Rectal smooth muscle tissue (tissue), 1 donor: ENCODE measurements at regions not wholly inside any gene's neighbourhood (a gene's known extent, or its start where the extent isn't known, plus 50 kb on each side); places are given as distances from the start of the nearest gene placed in this dataset.

Experiments used
- H3K27ac ChIP-seq: one replicate; pipeline ENCODE4 v1.7.0; 2013; ENCODE audit warnings: low read depth, low read length, inconsistent platforms
- H3K27me3 ChIP-seq: one replicate; pipeline ENCODE4 v1.7.0; 2013; ENCODE audit warnings: low read length; ENCODE audit not compliant: control insufficient read depth, insufficient read depth
- H3K36me3 ChIP-seq: one replicate; pipeline ENCODE4 v1.7.0; 2013; ENCODE audit warnings: low read length; ENCODE audit not compliant: control insufficient read depth, insufficient read depth
- H3K4me1 ChIP-seq: one replicate; pipeline ENCODE4 v1.7.0; 2013; ENCODE audit warnings: low read length; ENCODE audit not compliant: control insufficient read depth, insufficient read depth
- H3K4me3 ChIP-seq: one replicate; pipeline ENCODE4 v1.7.0; 2013; ENCODE audit warnings: low read length
- H3K9ac ChIP-seq: one replicate; pipeline ENCODE4 v1.7.0; 2013; ENCODE audit warnings: low read length

GRCh38 chr6:100322886-100323285 lies 141.8 kb downstream of the SIM1 start:
- Histone ChIP-seq H3K27me3 (no peaks in the 10 kb centered on the region), H3K27ac (no peak overlapping the region), H3K4me1 (no peaks in the 10 kb centered on the region)

GRCh38 chr6:100320686-100321085 lies 144.0 kb downstream of the SIM1 start:
- Histone ChIP-seq H3K27ac (no peak overlapping the region), H3K36me3 (no peaks in the 10 kb centered on the region), H3K9ac (no peak overlapping the region), H3K27me3 (no peaks in the 10 kb centered on the region), H3K4me1 (no peaks in the 10 kb centered on the region), H3K4me3 (no peak overlapping the region)

More at GRCh38 chr6:100322886-100323285, 141.8 kb downstream of the SIM1 start:
- H3K36me3 ChIP-seq, result no peaks in the 10 kb centered on the region
- no peak overlapping the region for H3K4me3 ChIP-seq
- H3K9ac ChIP-seq, result no peak overlapping the region

- Histone ChIP-seq H3K4me1 (no peaks in the 10 kb centered on the region), H3K27ac (no peak overlapping the region), H3K36me3 (no peaks in the 10 kb centered on the region), H3K9ac (no peak overlapping the region), H3K4me3 (no peak overlapping the region), H3K27me3 (no peaks in the 10 kb centered on the region)
Observed at GRCh38 chr6:100317031-100317430, 147.7 kb downstream of the SIM1 start.

GRCh38 chr6:100314186-100314585 lies 150.5 kb downstream of the SIM1 start:
- Histone ChIP-seq H3K9ac (no peak overlapping the region), H3K4me3 (no peak overlapping the region), H3K27ac (no peak overlapping the region), H3K4me1 (no peaks in the 10 kb centered on the region), H3K36me3 (no peaks in the 10 kb centered on the region), H3K27me3 (no peaks in the 10 kb centered on the region)

- Histone ChIP-seq H3K36me3 (no peaks in the 10 kb centered on the region), H3K27me3 (no peaks in the 10 kb centered on the region), H3K9ac (no peak overlapping the region), H3K4me3 (no peak overlapping the region), H3K27ac (no peak overlapping the region), H3K4me1 (no peaks in the 10 kb centered on the region)
Observed at GRCh38 chr6:100311707-100312251, 152.9 kb downstream of the SIM1 start.

GRCh38 chr6:100309174-100309573 lies 155.5 kb downstream of the SIM1 start:
- H3K27ac ChIP-seq, result no peak overlapping the region
- no peaks in the 10 kb centered on the region for H3K36me3 ChIP-seq
- no peak overlapping the region for H3K9ac ChIP-seq
- H3K27me3 ChIP-seq, result no peaks in the 10 kb centered on the region
- no peaks in the 10 kb centered on the region for H3K4me1 ChIP-seq
- H3K4me3 ChIP-seq, result no peak overlapping the region

- Histone ChIP-seq H3K27me3 (no peaks in the 10 kb centered on the region), H3K36me3 (no peaks in the 10 kb centered on the region), H3K4me3 (no peak overlapping the region), H3K9ac (no peak overlapping the region), H3K27ac (no peak overlapping the region), H3K4me1 (no peaks in the 10 kb centered on the region)
Observed at GRCh38 chr6:100307561-100307960, 157.2 kb downstream of the SIM1 start.

GRCh38 chr6:100305209-100305869 lies 159.4 kb downstream of the SIM1 start:
- Histone ChIP-seq H3K4me1 (no peaks in the 10 kb centered on the region), H3K27me3 (no peaks in the 10 kb centered on the region), H3K4me3 (no peak overlapping the region), H3K36me3 (no peaks in the 10 kb centered on the region), H3K27ac (no peak overlapping the region), H3K9ac (no peak overlapping the region)

GRCh38 chr6:100304575-100304974 lies 160.1 kb downstream of the SIM1 start:
- H3K9ac ChIP-seq, result no peak overlapping the region
- H3K27me3 ChIP-seq, result no peaks in the 10 kb centered on the region
- no peak overlapping the region for H3K4me3 ChIP-seq
- no peak overlapping the region for H3K27ac ChIP-seq
- no peaks in the 10 kb centered on the region for H3K36me3 ChIP-seq
- H3K4me1 ChIP-seq, result no peaks in the 10 kb centered on the region

GRCh38 chr6:100301731-100302130 lies 163.0 kb downstream of the SIM1 start:
- H3K36me3 ChIP-seq, result no peaks in the 10 kb centered on the region
- no peak overlapping the region for H3K4me3 ChIP-seq
- no peaks in the 10 kb centered on the region for H3K4me1 ChIP-seq
- H3K27me3 ChIP-seq, result no peaks in the 10 kb centered on the region
- no peak overlapping the region for H3K9ac ChIP-seq
- no peak overlapping the region for H3K27ac ChIP-seq

- Histone ChIP-seq H3K4me3 (no peak overlapping the region), H3K27me3 (no peaks in the 10 kb centered on the region), H3K27ac (no peak overlapping the region), H3K4me1 (no peaks in the 10 kb centered on the region), H3K36me3 (no peaks in the 10 kb centered on the region), H3K9ac (no peak overlapping the region)
Observed at GRCh38 chr6:100300221-100300736, 164.4 kb downstream of the SIM1 start.

- Histone ChIP-seq H3K36me3 (no peaks in the 10 kb centered on the region), H3K4me1 (no peaks in the 10 kb centered on the region), H3K4me3 (no peak overlapping the region), H3K9ac (no peak overlapping the region), H3K27me3 (no peaks in the 10 kb centered on the region), H3K27ac (no peak overlapping the region)
Observed at GRCh38 chr6:100296810-100297544, 167.7 kb downstream of the SIM1 start.
